IPS DF 6.9 (cell line): ENCODE measurements at regions not wholly inside any gene's neighbourhood (a gene's known extent, or its start where the extent isn't known, plus 50 kb on each side); places are given as distances from the start of the nearest gene placed in this dataset.

Source experiments
- DNase-seq: peaks from one replicate; pipeline ENCODE4 v3.0.0-alpha.2; 2013; ENCODE audit warnings: low read depth, low spot score
- H3K27ac ChIP-seq: one replicate; pipeline ENCODE4 v1.5.1; 2013; ENCODE audit warnings: low read length, control low read depth
- H3K27me3 ChIP-seq: 2 replicates; pipeline ENCODE4 v1.6.1; 2013; ENCODE audit warnings: mild to moderate bottlenecking, low read length; ENCODE audit not compliant: control insufficient read depth, insufficient read depth
- H3K36me3 ChIP-seq: 2 replicates; pipeline ENCODE4 v1.6.1; 2013; ENCODE audit warnings: low read length; ENCODE audit not compliant: control insufficient read depth, insufficient read depth
- H3K4me1 ChIP-seq: 2 replicates; pipeline ENCODE4 v1.6.1; 2013; ENCODE audit warnings: low read length; ENCODE audit not compliant: control insufficient read depth, insufficient read depth
- H3K4me3 ChIP-seq: 2 replicates; pipeline ENCODE4 v1.5.1; 2013; ENCODE audit warnings: mild to moderate bottlenecking, low read length
- H3K9me3 ChIP-seq: 2 replicates; pipeline ENCODE4 v1.6.1; 2013; ENCODE audit warnings: low read length, inconsistent platforms; ENCODE audit not compliant: control insufficient read depth, insufficient read depth
- WGBS: extraction: QIAGEN DNeasy Blood & Tissue Kit; methylation state at CpG from one replicate; pipeline ENCODE4 v1.1.7; 2013; ENCODE audit warnings: mixed read lengths, missing lambda C conversion rate; ENCODE audit not compliant: insufficient read length, insufficient coverage; 5-methylcytosine and 5-hydroxymethylcytosine counted together

GRCh38 chr10:100622946-100623345, 87.2 kb downstream of the HIF1AN start:
- DNase-seq, result no peak
- Histone ChIP-seq H3K27me3 (no peaks in the 10 kb centered on the region), H3K4me1 (peaks cover 6% of the 10 kb centered on the region; the same call in 1 of the 2 replicates), H3K4me3 (no peak overlapping the region), H3K27ac (no peak overlapping the region), H3K36me3 (no peaks in the 10 kb centered on the region), H3K9me3 (no peaks in the 10 kb centered on the region)
- no CpG with 5 or more reads among the region's 7 CpGs for WGBS

GRCh38 chr10:100623521-100624230, 87.9 kb downstream of the HIF1AN start:
- Histone ChIP-seq H3K27me3 (no peaks in the 10 kb centered on the region), H3K9me3 (no peaks in the 10 kb centered on the region), H3K4me1 (peaks cover 6% of the 10 kb centered on the region; the same call in 1 of the 2 replicates), H3K27ac (no peak overlapping the region), H3K36me3 (no peaks in the 10 kb centered on the region), H3K4me3 (no peak overlapping the region)
- no peak for DNase-seq
- no CpG with 5 or more reads among the region's 12 CpGs for WGBS

- no peaks in the 10 kb centered on the region for H3K27me3 ChIP-seq
- WGBS, result no CpG with 5 or more reads among the region's 8 CpGs
- DNase-seq, result no peak
Measured at GRCh38 chr10:100624298-100624697, 88.6 kb downstream of the HIF1AN start.

GRCh38 chr10:100625816-100626215, 90.1 kb downstream of the HIF1AN start:
- DNase-seq, result peak; percentile 33
- WGBS, result no CpG with 5 or more reads among the region's 8 CpGs
- Histone ChIP-seq H3K9me3 (no peaks in the 10 kb centered on the region), H3K27me3 (no peaks in the 10 kb centered on the region), H3K36me3 (no peaks in the 10 kb centered on the region), H3K4me3 (no peak overlapping the region), H3K27ac (no peak overlapping the region), H3K4me1 (peaks cover 6% of the 10 kb centered on the region; the same call in 1 of the 2 replicates)

More at GRCh38 chr10:100624298-100624697, 88.6 kb downstream of the HIF1AN start:
- Histone ChIP-seq H3K9me3 (no peaks in the 10 kb centered on the region), H3K36me3 (no peaks in the 10 kb centered on the region), H3K4me3 (no peak overlapping the region), H3K27ac (no peak overlapping the region), H3K4me1 (peaks cover 6% of the 10 kb centered on the region; the same call in 1 of the 2 replicates)

GRCh38 chr10:100628061-100628460, 92.3 kb downstream of the HIF1AN start:
- DNase-seq, result no peak
- Histone ChIP-seq H3K9me3 (no peaks in the 10 kb centered on the region), H3K27me3 (no peaks in the 10 kb centered on the region), H3K27ac (no peak overlapping the region), H3K36me3 (no peaks in the 10 kb centered on the region), H3K4me1 (peaks cover 6% of the 10 kb centered on the region; the same call in 1 of the 2 replicates), H3K4me3 (no peak overlapping the region)
- no CpG with 5 or more reads among the region's 10 CpGs for WGBS

GRCh38 chr10:100631192-100631591, 95.4 kb downstream of the HIF1AN start:
- Histone ChIP-seq H3K9me3 (no peaks in the 10 kb centered on the region), H3K27ac (no peak overlapping the region), H3K36me3 (no peaks in the 10 kb centered on the region), H3K27me3 (no peaks in the 10 kb centered on the region), H3K4me3 (no peak overlapping the region), H3K4me1 (peaks cover 1% of the 10 kb centered on the region; the same call in 1 of the 2 replicates)
- DNase-seq, result no peak
- no CpG with 5 or more reads among the region's 2 CpGs for WGBS

- H3K4me1 ChIP-seq, result no peaks in the 10 kb centered on the region
- no peaks in the 10 kb centered on the region for H3K9me3 ChIP-seq
- no peak overlapping the region for H3K27ac ChIP-seq
- H3K27me3 ChIP-seq, result no peaks in the 10 kb centered on the region
- H3K4me3 ChIP-seq, result no peak overlapping the region
- DNase-seq, result no peak
- no CpG with 5 or more reads among the region's 1 CpG for WGBS
- no peaks in the 10 kb centered on the region for H3K36me3 ChIP-seq
Measured at GRCh38 chr10:100632027-100632426, 96.3 kb downstream of the HIF1AN start.

GRCh38 chr10:100634034-100634433, 98.3 kb downstream of the HIF1AN start:
- no peaks in the 10 kb centered on the region for H3K27me3 ChIP-seq
- no peak overlapping the region for H3K27ac ChIP-seq
- H3K4me1 ChIP-seq, result peaks cover 4% of the 10 kb centered on the region
- H3K4me3 ChIP-seq, result no peak overlapping the region
- no peaks in the 10 kb centered on the region for H3K9me3 ChIP-seq
- whole genome bisulfite sequencing, result no CpG with 5 or more reads among the region's 5 CpGs
- no peaks in the 10 kb centered on the region for H3K36me3 ChIP-seq
- DNase-seq, result no peak

GRCh38 chr10:100636848-100637553, 101.3 kb downstream of the HIF1AN start:
- Histone ChIP-seq H3K27me3 (no peaks in the 10 kb centered on the region), H3K4me3 (no peak overlapping the region), H3K27ac (no peak overlapping the region), H3K36me3 (no peaks in the 10 kb centered on the region), H3K9me3 (no peaks in the 10 kb centered on the region), H3K4me1 (peaks cover 4% of the 10 kb centered on the region)
- DNase-seq, result no peak
- WGBS, result no CpG with 5 or more reads among the region's 6 CpGs

- Histone ChIP-seq H3K4me3 (no peak overlapping the region), H3K4me1 (peaks cover 5% of the 10 kb centered on the region), H3K27me3 (no peaks in the 10 kb centered on the region), H3K9me3 (no peaks in the 10 kb centered on the region), H3K27ac (no peak overlapping the region), H3K36me3 (no peaks in the 10 kb centered on the region)
- no CpG with 5 or more reads among the region's 9 CpGs for WGBS
- DNase-seq, result no peak
Measured at GRCh38 chr10:100637785-100638184, 102.0 kb downstream of the HIF1AN start.
